Neural cell (in vitro differentiated cells): ENCODE measurements at regions not wholly inside any gene's neighbourhood (a gene's known extent, or its start where the extent isn't known, plus 50 kb on each side); places are given as distances from the start of the nearest gene placed in this dataset.

Source experiments
- TAF1 ChIP-seq: IDR thresholded peaks from 2 replicates; pipeline ENCODE4 v1.6.1; 2012; ENCODE audit warnings: low read depth
- TF ChIP-seq, protein P1 (sequence below): fragments of 450-650 bp; IDR thresholded peaks from 2 replicates; pipeline ENCODE4 v1.5.1; 2014; ENCODE audit warnings: antibody characterized with exemption, mild to moderate bottlenecking, moderate library complexity; ENCODE audit not compliant: poor library complexity, severe bottlenecking

DNA sequence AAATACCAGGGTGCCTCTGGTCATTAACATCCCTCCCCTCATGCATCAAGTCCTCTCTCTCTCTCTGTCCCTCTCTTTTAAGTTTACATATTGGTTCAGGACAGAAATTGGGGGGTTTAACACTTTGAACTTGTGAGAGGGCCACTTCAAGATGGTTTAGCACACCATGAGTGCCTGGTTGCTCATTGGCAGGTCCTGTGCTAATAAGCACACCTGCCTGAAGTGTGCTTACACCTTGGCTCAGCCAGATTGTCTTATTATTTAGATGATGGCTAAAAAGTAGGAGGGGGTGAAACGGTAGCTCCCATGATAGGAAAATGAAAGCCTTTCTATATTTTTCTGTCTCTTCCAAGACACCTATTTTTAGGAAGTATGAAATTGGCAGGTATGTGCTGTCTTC lies 205.8 kb downstream of the ARL6IP6 start:
- TF ChIP-seq, protein P1, sequence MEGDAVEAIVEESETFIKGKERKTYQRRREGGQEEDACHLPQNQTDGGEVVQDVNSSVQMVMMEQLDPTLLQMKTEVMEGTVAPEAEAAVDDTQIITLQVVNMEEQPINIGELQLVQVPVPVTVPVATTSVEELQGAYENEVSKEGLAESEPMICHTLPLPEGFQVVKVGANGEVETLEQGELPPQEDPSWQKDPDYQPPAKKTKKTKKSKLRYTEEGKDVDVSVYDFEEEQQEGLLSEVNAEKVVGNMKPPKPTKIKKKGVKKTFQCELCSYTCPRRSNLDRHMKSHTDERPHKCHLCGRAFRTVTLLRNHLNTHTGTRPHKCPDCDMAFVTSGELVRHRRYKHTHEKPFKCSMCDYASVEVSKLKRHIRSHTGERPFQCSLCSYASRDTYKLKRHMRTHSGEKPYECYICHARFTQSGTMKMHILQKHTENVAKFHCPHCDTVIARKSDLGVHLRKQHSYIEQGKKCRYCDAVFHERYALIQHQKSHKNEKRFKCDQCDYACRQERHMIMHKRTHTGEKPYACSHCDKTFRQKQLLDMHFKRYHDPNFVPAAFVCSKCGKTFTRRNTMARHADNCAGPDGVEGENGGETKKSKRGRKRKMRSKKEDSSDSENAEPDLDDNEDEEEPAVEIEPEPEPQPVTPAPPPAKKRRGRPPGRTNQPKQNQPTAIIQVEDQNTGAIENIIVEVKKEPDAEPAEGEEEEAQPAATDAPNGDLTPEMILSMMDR = no peak
- TF ChIP-seq TAF1 = no peak
